Liver (tissue), 8 donors: ENCODE measurements at regions not wholly inside any gene's neighbourhood (a gene's known extent, or its start where the extent isn't known, plus 50 kb on each side); places are given as distances from the start of the nearest gene placed in this dataset.

Source experiments
- DNase-seq: peaks from one replicate; pipeline ENCODE4 v3.0.0-alpha.2; 2017; ENCODE audit warnings: low spot score
- H3K27ac ChIP-seq, 2 donors: one replicate each; pipeline ENCODE4 v1.7.0; 2013; ENCODE audit warnings: inconsistent platforms in 2 of 2, low read length in 2 of 2, control low read depth in 1 of 2, low read depth in 1 of 2, mild to moderate bottlenecking in 1 of 2
- H3K27me3 ChIP-seq, 4 donors: one replicate each; pipeline versions ENCODE4 v1.6.1 to v1.7.0; 2013; ENCODE audit warnings: low read length in 3 of 4, inconsistent platforms in 1 of 4, mild to moderate bottlenecking in 1 of 4, moderate library complexity in 1 of 4; ENCODE audit not compliant: control insufficient read depth in 4 of 4, insufficient read depth in 4 of 4
- H3K36me3 ChIP-seq, 4 donors: one replicate each; pipeline versions ENCODE4 v1.6.1 to v1.7.0; 2013; ENCODE audit warnings: low read length in 3 of 4, mild to moderate bottlenecking in 3 of 4, low read depth in 1 of 4, moderate library complexity in 1 of 4; ENCODE audit not compliant: control insufficient read depth in 4 of 4, insufficient read depth in 3 of 4
- H3K4me1 ChIP-seq, 4 donors: one replicate each; pipeline versions ENCODE4 v1.6.1 to v1.7.0; 2013; ENCODE audit warnings: low read length in 3 of 4, mild to moderate bottlenecking in 3 of 4, moderate library complexity in 1 of 4; ENCODE audit not compliant: control insufficient read depth in 4 of 4, insufficient read depth in 4 of 4
- H3K4me3 ChIP-seq, 3 donors: one replicate each; pipeline versions ENCODE4 v1.6.1 to v1.7.0; 2013; ENCODE audit warnings: low read length in 3 of 3, control low read depth in 1 of 3, low read depth in 1 of 3, mild to moderate bottlenecking in 1 of 3
- H3K9ac ChIP-seq, 2 donors: one replicate each; pipeline ENCODE4 v1.7.0; 2013; ENCODE audit warnings: low read length in 2 of 2, mild to moderate bottlenecking in 2 of 2, moderate library complexity in 2 of 2, control low read depth in 1 of 2, low read depth in 1 of 2
- H3K9me3 ChIP-seq, 4 donors: one replicate each; pipeline versions ENCODE4 v1.6.1 to v1.7.0; 2013; ENCODE audit warnings: low read length in 3 of 4; ENCODE audit not compliant: control insufficient read depth in 4 of 4
- EGR1 ChIP-seq, 2 donors: IDR thresholded peaks; 2 replicates each; pipeline ENCODE4 v1.6.1; 2016 to 2018; ENCODE audit warnings: antibody characterized with exemption in 2 of 2, low read depth in 2 of 2
- FOXA1 ChIP-seq: IDR thresholded peaks from 2 replicates; pipeline ENCODE4 v1.6.1; 2016; ENCODE audit warnings: antibody characterized with exemption
- FOXA2 ChIP-seq: IDR thresholded peaks from 2 replicates; pipeline ENCODE4 v1.6.1; 2016; ENCODE audit warnings: antibody characterized with exemption
- GABPA ChIP-seq, 2 donors: IDR thresholded peaks in 1 of 2; conservative IDR thresholded peaks in 1 of 2; 2 replicates each; pipeline ENCODE4 v1.6.1; 2016; ENCODE audit warnings: antibody characterized with exemption in 2 of 2, mild to moderate bottlenecking in 1 of 2, moderate library complexity in 1 of 2
- HNF4A ChIP-seq, 2 donors: conservative IDR thresholded peaks; 2 replicates each; pipeline ENCODE4 v1.6.1; 2016; ENCODE audit warnings: antibody characterized with exemption in 2 of 2, mild to moderate bottlenecking in 2 of 2
- MAX ChIP-seq: IDR thresholded peaks from 2 replicates; pipeline ENCODE4 v1.6.1; 2016; ENCODE audit warnings: antibody characterized with exemption
- NR2F2 ChIP-seq: IDR thresholded peaks from 2 replicates; pipeline ENCODE4 v1.6.1; 2016; ENCODE audit warnings: antibody characterized with exemption
- RAD21 ChIP-seq, 2 donors: IDR thresholded peaks; 2 replicates each; pipeline ENCODE4 v1.6.1; 2016; ENCODE audit warnings: antibody characterized with exemption in 2 of 2, mild to moderate bottlenecking in 2 of 2
- REST ChIP-seq: IDR thresholded peaks from 2 replicates; pipeline ENCODE4 v1.6.1; 2016; ENCODE audit warnings: antibody characterized with exemption, mild to moderate bottlenecking
- ZBTB33 ChIP-seq: IDR thresholded peaks from 2 replicates; pipeline ENCODE4 v1.6.1; 2016; ENCODE audit warnings: antibody characterized with exemption
- WGBS: extraction: QIAGEN DNeasy Blood & Tissue Kit; methylation state at CpG from one replicate; pipeline ENCODE4 v1.1.7; 2013; 5-methylcytosine and 5-hydroxymethylcytosine counted together
- TF ChIP-seq, protein P1 (sequence below): fragments of 150-350 bp; IDR thresholded peaks from 2 replicates; pipeline ENCODE4 v1.5.1; 2017; ENCODE audit warnings: improper control_type of control experiment, low read depth, low read length; ENCODE audit not compliant: missing input control
- TF ChIP-seq, protein P2 (sequence below): IDR thresholded peaks from 2 replicates; pipeline ENCODE4 v1.6.1; 2016; ENCODE audit warnings: antibody characterized with exemption
- donor health status: healthy.
- donor health status: healthy.
- donor health status: healthy.
- donor health status: healthy.
- donor health status: healthy.

DNA sequence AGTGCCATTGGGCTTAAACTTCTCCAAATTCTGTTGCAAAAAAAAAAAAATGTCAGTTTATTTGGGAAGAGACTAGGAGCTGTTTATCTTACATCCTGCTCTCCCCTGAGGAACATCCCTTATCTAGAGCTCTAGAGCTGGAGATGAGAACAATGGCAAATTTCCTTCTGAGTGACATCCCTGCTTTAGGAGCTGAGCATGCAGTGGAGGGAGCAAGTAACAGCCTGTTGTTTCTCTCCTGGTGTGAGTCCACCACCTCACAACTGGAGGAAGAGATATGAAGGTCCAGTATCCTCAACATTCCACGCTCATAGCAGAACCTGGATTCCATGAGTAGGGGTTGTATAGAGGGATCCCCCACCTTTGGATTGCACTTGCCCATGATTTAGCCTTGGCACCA, 676.4 kb downstream of the PCDH18 start:
- Histone ChIP-seq H3K27me3 (no peaks in the 10 kb centered on the region), H3K9ac (no peak overlapping the region), H3K4me1 (no peaks in the 10 kb centered on the region), H3K9me3 (no peaks in the 10 kb centered on the region), H3K36me3 (no peaks in the 10 kb centered on the region), H3K27ac (no peak overlapping the region), H3K4me3 (no peak overlapping the region)
- TF ChIP-seq REST (no peak), GABPA (IDR thresholded peaks at IDR 0.05 in 1 of 2, conservative IDR thresholded peaks at IDR 0.05 in 1 of 2) (no peak), NR2F2 (no peak), ZBTB33 (no peak), MAX (no peak), FOXA2 (no peak), FOXA1 (no peak), EGR1 (IDR thresholded peaks at IDR 0.05; ENCODE audit: low read depth in 2 of 2) (no peak), RAD21 (IDR thresholded peaks at IDR 0.05) (no peak), HNF4A (conservative IDR thresholded peaks at IDR 0.05) (no peak)
- TF ChIP-seq, protein P1, sequence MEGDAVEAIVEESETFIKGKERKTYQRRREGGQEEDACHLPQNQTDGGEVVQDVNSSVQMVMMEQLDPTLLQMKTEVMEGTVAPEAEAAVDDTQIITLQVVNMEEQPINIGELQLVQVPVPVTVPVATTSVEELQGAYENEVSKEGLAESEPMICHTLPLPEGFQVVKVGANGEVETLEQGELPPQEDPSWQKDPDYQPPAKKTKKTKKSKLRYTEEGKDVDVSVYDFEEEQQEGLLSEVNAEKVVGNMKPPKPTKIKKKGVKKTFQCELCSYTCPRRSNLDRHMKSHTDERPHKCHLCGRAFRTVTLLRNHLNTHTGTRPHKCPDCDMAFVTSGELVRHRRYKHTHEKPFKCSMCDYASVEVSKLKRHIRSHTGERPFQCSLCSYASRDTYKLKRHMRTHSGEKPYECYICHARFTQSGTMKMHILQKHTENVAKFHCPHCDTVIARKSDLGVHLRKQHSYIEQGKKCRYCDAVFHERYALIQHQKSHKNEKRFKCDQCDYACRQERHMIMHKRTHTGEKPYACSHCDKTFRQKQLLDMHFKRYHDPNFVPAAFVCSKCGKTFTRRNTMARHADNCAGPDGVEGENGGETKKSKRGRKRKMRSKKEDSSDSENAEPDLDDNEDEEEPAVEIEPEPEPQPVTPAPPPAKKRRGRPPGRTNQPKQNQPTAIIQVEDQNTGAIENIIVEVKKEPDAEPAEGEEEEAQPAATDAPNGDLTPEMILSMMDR = no peak
- TF ChIP-seq, protein P2, sequence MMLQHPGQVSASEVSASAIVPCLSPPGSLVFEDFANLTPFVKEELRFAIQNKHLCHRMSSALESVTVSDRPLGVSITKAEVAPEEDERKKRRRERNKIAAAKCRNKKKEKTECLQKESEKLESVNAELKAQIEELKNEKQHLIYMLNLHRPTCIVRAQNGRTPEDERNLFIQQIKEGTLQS = no peak
- 67% methylated on average over 1 of the region's 1 CpG for WGBS
- no peak for DNase-seq

DNA sequence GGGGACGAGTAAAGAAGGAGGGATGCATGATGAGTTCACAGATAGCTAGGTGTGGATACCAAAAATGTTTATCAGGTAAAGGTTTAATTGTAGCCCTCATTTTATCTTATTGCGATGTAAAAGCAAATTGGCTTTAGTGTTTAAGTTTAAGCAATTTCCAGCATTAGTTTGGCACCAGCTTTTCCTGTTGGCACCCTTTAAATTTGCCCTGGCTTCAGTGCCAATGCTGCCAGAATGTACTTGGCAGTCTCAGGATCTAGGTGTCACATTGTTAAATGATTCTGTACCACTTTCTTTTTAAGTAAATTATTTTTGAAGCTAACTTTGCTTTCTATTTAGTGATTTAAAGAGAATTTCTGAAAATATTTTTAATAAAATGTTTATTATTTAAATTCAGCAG, 681.8 kb downstream of the PCDH18 start:
- TF ChIP-seq NR2F2 = no peak
- TF ChIP-seq, protein P2 = no peak
- no peaks in the 10 kb centered on the region for H3K4me1 ChIP-seq

More for the DNA sequence above, 681.8 kb downstream of the PCDH18 start:
- H3K27me3 ChIP-seq = no peaks in the 10 kb centered on the region
- H3K4me3 ChIP-seq = no peak overlapping the region
- DNase-seq = no peak
- no peaks in the 10 kb centered on the region for H3K36me3 ChIP-seq
- 54% methylated on average over 2 of the region's 2 CpGs for WGBS
- H3K27ac ChIP-seq = no peak overlapping the region
- no peaks in the 10 kb centered on the region for H3K9me3 ChIP-seq
- no peak overlapping the region for H3K9ac ChIP-seq
